Transverse colon (tissue), 4 donors: ENCODE measurements at regions not wholly inside any gene's neighbourhood (a gene's known extent, or its start where the extent isn't known, plus 50 kb on each side); places are given as distances from the start of the nearest gene placed in this dataset.
"Not testable (repeated sequence)": the region's sequence is repeated elsewhere in the genome, so short reads cannot be mapped to it uniquely, and the experiment has no call there.

Experiments
- DNase-seq: peaks from one replicate; pipeline ENCODE4 v3.0.0-alpha.2; 2019
- H3K27ac ChIP-seq, 4 donors: fragments of 200-600 bp; sonication (generic); 2 replicates each; pipeline ENCODE4 v1.5.1; 2016 to 2018; ENCODE audit warnings: inconsistent platforms in 4 of 4
- H3K27me3 ChIP-seq: fragments of 200-600 bp; sonication (generic); 2 replicates; pipeline ENCODE4 v1.5.1; 2017; ENCODE audit warnings: inconsistent platforms
- H3K36me3 ChIP-seq, 4 donors: fragments of 200-600 bp; sonication (generic); 2 replicates each; pipeline ENCODE4 v1.5.1; 2017 to 2019; ENCODE audit warnings: inconsistent platforms in 4 of 4
- H3K4me1 ChIP-seq, 4 donors: fragments of 200-600 bp; sonication (generic); 2 replicates each; pipeline ENCODE4 v1.5.1; 2017 to 2020; ENCODE audit warnings: inconsistent platforms in 4 of 4
- H3K4me3 ChIP-seq, 4 donors: fragments of 200-600 bp; sonication (generic); 1 replicate in 1 of 4; 2 replicates in 3 of 4; pipeline versions ENCODE4 v1.5.1 to v1.6.1; 2017 to 2019; ENCODE audit warnings: inconsistent platforms in 4 of 4
- H3K9me3 ChIP-seq, 2 donors: fragments of 200-600 bp; sonication (generic); 2 replicates each; pipeline ENCODE4 v1.5.1; 2017 to 2019; ENCODE audit warnings: inconsistent platforms in 2 of 2
- CTCF ChIP-seq, 5 experiments: fragments of 200-600 bp in 3 of 5; fragments of 450-650 bp in 2 of 5; sonication (generic) in 3 of 5; IDR thresholded peaks; 1 replicate in 2 of 5; 2 replicates in 3 of 5; pipeline ENCODE4 v1.5.1; 2016 to 2017; ENCODE audit warnings: antibody characterized with exemption in 5 of 5, inconsistent platforms in 3 of 5, mild to moderate bottlenecking in 2 of 5, moderate library complexity in 1 of 5
- EP300 ChIP-seq: sonication (generic); formaldehyde crosslinking; IDR thresholded peaks from one replicate; pipeline ENCODE4 v1.6.1; 2017; ENCODE audit warnings: antibody characterized with exemption, low read depth
- POLR2A ChIP-seq: fragments of 450-650 bp; IDR thresholded peaks from one replicate; pipeline ENCODE4 v1.6.1; 2016; ENCODE audit warnings: antibody characterized with exemption, mild to moderate bottlenecking, moderate library complexity
- POLR2AphosphoS5 ChIP-seq, 3 donors: sonication (generic); formaldehyde crosslinking; IDR thresholded peaks; one replicate each; pipeline ENCODE4 v1.6.1; 2016; ENCODE audit warnings: antibody characterized with exemption in 3 of 3
- WGBS, 2 donors: methylation state at CpG; one replicate each; pipeline ENCODE4 v1.1.5; 2018; ENCODE audit warnings: low coverage in 1 of 2; 5-methylcytosine and 5-hydroxymethylcytosine counted together
- in situ Hi-C, 4 donors: fragments of 200-750 bp; cut with MboI; loops; one replicate each; pipeline versions ENCODE4 v1.15.0 to v1.15.1; 2017; ENCODE audit warnings: low sequenced_read_pairs in 3 of 4, low pct_ligation_motif_present in 1 of 4, low pct_unique_long_range_greater_than_20kb in 1 of 4
- intact Hi-C: fragments of 100-400 bp; cut with DNase I; formaldehyde crosslinking; loops from one replicate; pipeline ENCODE4 v1.15.1; 2023; ENCODE audit warnings: low total_unique reads

- Histone ChIP-seq H3K4me3 (no peak overlapping the region), H3K36me3 (no peaks in the 10 kb centered on the region), H3K27ac (no peak overlapping the region), H3K4me1 (no peaks in the 10 kb centered on the region), H3K27me3 (no peaks in the 10 kb centered on the region), H3K9me3 (no peaks in the 10 kb centered on the region)
- in situ Hi-C loops = no loop called here
- intact Hi-C loops = no loop called here
- 71 to 77% methylated on average over 3 of the region's 3 CpGs for WGBS, 2 donors
- DNase-seq = no peak
- peak in 2 of 3 donors; percentile 34 to 43 for TF ChIP-seq POLR2AphosphoS5 (IDR thresholded peaks at IDR 0.05)
- no peak for TF ChIP-seq EP300
- TF ChIP-seq POLR2A = no peak
- no peak for TF ChIP-seq CTCF (IDR thresholded peaks at IDR 0.05)
These were observed 208.3 kb upstream of the NBEA start for GRCh38 chr13:34733721-34734120.

- no peaks in the 10 kb centered on the region for H3K36me3 ChIP-seq
- TF ChIP-seq EP300 (no peak), POLR2A (no peak), POLR2AphosphoS5 (IDR thresholded peaks at IDR 0.05) (no peak), CTCF (IDR thresholded peaks at IDR 0.05) (no peak)
- H3K4me1 ChIP-seq = no peaks in the 10 kb centered on the region
- intact Hi-C loops (no loop called here), in situ Hi-C loops (no loop called here)
- no peak overlapping the region for H3K27ac ChIP-seq
- no peak for DNase-seq
- H3K27me3 ChIP-seq = no peaks in the 10 kb centered on the region
- no peak overlapping the region for H3K4me3 ChIP-seq
- H3K9me3 ChIP-seq = no peaks in the 10 kb centered on the region
- WGBS, 2 donors = 47 to 83% methylated on average over 1 to 2 of the region's 2 CpGs
These were observed 207.1 kb upstream of the NBEA start for GRCh38 chr13:34734932-34735331.

- in situ Hi-C loops = no loop called here
- DNase-seq = no peak
- Histone ChIP-seq H3K36me3 (no peaks in the 10 kb centered on the region), H3K4me3 (no peak overlapping the region), H3K9me3 (no peaks in the 10 kb centered on the region), H3K4me1 (no peaks in the 10 kb centered on the region), H3K27ac (no peak overlapping the region), H3K27me3 (no peaks in the 10 kb centered on the region)
- 79% methylated on average over 3 to 7 of the region's 7 CpGs for WGBS, 2 donors
- no peak for TF ChIP-seq CTCF (IDR thresholded peaks at IDR 0.05)
- no peak for TF ChIP-seq POLR2A
- no peak for TF ChIP-seq EP300
- no peak for TF ChIP-seq POLR2AphosphoS5 (IDR thresholded peaks at IDR 0.05)
- intact Hi-C loops = no loop called here
These were observed 203.6 kb upstream of the NBEA start for GRCh38 chr13:34738254-34738992.

- H3K27ac ChIP-seq, in situ Hi-C loops, H3K4me3 ChIP-seq, intact Hi-C loops, DNase-seq, H3K36me3 ChIP-seq, H3K27me3 ChIP-seq, H3K9me3 ChIP-seq: not testable (repeated sequence)
- WGBS, 2 donors = 90% methylated on average over 5 of the region's 5 CpGs; no CpG with 5 or more reads in 1 of the 2 donors
- peaks cover 0 to 37% (median 11%) of the 10 kb centered on the region in 4 donors for H3K4me1 ChIP-seq
These were observed 195.0 kb upstream of the NBEA start for GRCh38 chr13:34747056-34747455.

- H3K4me3 ChIP-seq = no peak overlapping the region
- no peaks in the 10 kb centered on the region for H3K9me3 ChIP-seq
- peak overlapping the region in 1 of 4 donors; percentile 19 for H3K27ac ChIP-seq
- DNase-seq = no peak
- no peaks in the 10 kb centered on the region for H3K27me3 ChIP-seq
- in situ Hi-C loops (no loop called here), intact Hi-C loops (no loop called here)
- TF ChIP-seq CTCF (IDR thresholded peaks at IDR 0.05) (no peak), POLR2A (no peak), POLR2AphosphoS5 (IDR thresholded peaks at IDR 0.05) (no peak)
- no peaks in the 10 kb centered on the region for H3K36me3 ChIP-seq
- 98 to 100% methylated on average over 1 to 4 of the region's 4 CpGs for WGBS, 2 donors
- peaks cover 0 to 40% (median 11%) of the 10 kb centered on the region in 4 donors for H3K4me1 ChIP-seq
These were observed 194.6 kb upstream of the NBEA start for GRCh38 chr13:34747507-34747906.
